SIG-M5 (cell line): ENCODE measurements at regions not wholly inside any gene's neighbourhood (a gene's known extent, or its start where the extent isn't known, plus 50 kb on each side); places are given as distances from the start of the nearest gene placed in this dataset.
"Not testable (repeated sequence)": the region's sequence is repeated elsewhere in the genome, so short reads cannot be mapped to it uniquely, and the experiment has no call there.

Source experiments
- DNase-seq: peaks from one replicate; lab custom pipeline; 2025; lab: John Stamatoyannopoulos, UW

GRCh38 chr13:53408306-53408705, 379.7 kb downstream of the OLFM4 start:
- no peak for DNase-seq

- DNase-seq: no peak
Measured at GRCh38 chr13:53408847-53409568, 380.4 kb downstream of the OLFM4 start.

DNA sequence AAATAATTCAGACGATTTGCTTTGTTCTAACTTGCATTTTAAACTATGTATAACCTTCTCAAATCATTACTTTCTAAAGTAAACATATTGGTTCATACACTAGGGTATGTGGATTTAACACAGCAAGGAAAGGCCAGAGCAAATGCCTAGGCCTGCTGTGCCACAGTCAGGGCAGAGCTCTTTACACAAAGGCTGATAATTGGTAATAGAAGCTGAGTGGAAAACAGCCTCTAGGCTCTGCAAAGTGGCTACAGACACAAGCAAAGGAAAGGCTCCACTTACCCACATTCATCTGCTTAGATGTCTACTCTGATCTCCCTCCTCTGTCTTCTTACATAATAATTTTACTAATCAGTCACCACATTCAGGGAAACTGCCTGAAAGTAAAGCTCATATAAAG, 382.9 kb downstream of the OLFM4 start:
- DNase-seq: no peak

DNA sequence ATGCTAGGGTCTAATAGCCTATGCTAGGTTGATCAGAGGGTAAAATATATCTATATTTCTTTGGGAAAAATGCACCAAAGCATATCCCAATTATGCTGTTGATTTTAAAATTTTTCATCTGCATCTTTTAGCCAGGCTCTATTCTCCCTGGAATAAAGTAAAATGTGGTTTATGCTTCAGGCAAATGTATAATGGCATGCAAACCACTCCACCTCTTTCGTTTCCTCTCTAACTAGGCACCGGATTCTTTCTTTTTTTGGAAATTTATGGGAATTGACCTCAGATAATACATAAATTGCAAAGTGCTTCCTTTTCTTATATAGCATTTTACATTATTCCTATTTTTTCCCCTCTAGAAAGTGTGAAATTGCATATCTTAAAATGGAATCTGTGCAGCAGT, 386.5 kb downstream of the OLFM4 start:
- no peak for DNase-seq

- no peak for DNase-seq
Measured at GRCh38 chr13:53417601-53418000, 389.0 kb downstream of the OLFM4 start.

- no peak for DNase-seq
Measured at GRCh38 chr13:53422415-53422814, 393.8 kb downstream of the OLFM4 start.

- no peak for DNase-seq
Measured at GRCh38 chr13:53436396-53436795, 407.8 kb downstream of the OLFM4 start.

DNA sequence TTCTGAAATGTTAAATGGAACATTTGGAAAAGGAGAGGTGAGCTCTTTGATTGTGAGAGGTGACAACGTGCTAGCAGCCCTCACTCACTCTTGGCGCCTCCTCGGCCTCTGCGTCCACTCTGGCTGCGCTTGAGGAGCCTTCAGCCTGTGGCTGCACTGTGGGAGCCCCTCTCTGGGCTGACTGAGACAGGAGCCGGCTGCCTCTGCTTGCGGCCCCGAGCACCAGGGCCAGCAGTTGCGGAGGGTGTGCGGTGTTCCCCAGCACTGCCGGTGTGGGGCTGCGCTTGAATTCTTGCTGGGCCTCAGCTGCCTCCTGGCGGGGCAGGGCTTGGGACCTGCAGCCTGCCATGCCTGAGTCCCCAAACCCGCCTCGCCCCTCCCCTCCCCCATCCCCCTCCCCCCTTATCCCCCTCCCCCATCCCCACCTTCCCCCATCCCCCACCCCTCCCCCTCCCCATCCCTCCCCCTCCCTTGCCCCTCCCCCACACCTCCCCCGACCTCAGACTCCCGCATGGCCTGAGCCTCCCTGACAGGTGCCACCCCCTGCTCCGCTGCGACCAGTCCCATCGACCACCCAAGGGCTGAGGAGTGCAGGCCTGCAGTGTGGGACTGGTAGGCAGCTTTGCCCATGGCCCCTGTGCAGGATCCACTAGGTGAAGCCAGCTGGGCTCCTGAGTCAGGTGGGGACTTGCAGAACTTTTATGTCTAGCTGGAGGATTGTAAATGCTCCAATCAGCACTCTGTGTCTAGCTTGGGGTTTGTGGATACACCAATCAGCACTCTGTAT, 411.0 kb downstream of the OLFM4 start:
- no peak for DNase-seq

GRCh38 chr13:53442979-53443378, 414.4 kb downstream of the OLFM4 start:
- no peak for DNase-seq

DNA sequence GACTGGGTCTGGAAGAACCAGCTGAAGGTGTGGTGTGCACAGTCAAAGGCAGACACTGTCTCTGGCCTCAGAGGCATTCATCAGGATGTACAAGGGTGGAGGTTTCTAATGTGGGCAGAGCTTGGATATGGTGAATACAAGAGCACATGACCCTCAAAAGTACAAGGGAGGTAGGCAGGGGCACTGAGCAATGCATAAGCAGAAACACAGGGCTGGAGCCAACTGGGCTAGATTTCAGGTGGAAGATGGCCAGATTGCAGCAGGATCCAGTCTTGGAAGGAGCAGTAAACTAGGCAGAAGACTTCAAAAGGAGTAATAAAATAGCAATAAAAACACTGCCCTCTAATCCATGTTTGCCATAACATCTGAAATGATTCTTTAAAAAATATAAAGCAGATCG, 417.1 kb downstream of the OLFM4 start:
- DNase-seq: no peak

DNA sequence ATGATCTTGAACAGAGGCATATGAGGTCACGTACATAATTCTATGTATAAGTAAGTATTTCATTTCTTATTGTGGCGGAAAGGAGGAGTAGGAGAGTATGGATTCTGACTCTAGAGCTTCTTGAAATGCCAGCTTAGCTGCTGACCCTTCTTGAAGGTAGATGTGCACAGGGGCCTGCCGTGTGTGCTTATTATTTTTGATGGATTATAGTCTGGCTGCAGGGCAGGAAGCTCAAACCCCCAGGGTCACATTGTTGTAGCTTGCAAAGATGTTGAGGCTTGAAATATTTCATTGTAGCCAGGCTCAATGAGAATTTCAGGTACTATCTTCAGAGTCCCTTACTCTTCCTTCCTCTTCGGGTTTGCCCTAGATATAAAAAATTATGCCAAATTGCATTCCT, 418.8 kb downstream of the OLFM4 start:
- DNase-seq: no peak

DNA sequence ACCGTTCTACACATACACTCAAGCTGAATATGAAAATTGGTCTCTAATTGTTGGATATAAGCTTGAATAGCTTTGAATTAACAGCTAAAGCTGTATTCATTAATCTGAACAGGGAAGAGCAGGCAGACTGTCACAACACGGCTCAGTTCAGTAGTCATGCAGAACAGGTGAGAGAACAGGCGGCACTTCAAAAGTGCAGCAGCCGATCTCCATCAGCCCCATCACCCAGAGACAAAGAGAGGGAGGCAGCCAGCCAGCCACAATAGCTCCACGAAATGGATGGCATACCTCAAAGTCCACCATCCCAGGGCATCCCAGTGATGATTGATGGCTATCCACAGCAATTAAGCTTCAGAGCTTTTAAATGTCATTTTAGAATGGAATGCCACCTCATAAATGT, 419.2 kb downstream of the OLFM4 start:
- no peak for DNase-seq

GRCh38 chr13:53452263-53452808, 423.7 kb downstream of the OLFM4 start:
- not testable (repeated sequence) for DNase-seq

GRCh38 chr13:53460796-53461195, 432.2 kb downstream of the OLFM4 start:
- DNase-seq: no peak

DNA sequence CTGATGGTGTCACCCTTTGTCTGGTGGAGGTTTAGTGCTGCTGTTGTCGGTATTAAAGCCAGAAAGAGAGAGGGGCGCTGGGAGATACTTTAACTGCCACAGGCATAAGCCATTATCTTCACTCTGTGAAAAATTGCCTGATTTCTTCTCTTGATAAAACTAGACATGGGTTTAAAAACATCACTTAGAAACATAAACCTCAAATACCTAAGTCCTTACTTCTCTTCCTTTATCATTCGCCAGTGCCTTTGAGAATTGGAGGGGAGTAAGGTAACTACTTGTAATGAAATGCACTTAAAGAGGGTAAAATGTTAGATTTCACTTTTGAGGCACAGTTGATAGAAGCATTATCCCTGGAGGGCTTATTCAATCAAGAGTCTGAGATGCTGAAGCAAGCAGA, 434.5 kb downstream of the OLFM4 start:
- no peak for DNase-seq

DNA sequence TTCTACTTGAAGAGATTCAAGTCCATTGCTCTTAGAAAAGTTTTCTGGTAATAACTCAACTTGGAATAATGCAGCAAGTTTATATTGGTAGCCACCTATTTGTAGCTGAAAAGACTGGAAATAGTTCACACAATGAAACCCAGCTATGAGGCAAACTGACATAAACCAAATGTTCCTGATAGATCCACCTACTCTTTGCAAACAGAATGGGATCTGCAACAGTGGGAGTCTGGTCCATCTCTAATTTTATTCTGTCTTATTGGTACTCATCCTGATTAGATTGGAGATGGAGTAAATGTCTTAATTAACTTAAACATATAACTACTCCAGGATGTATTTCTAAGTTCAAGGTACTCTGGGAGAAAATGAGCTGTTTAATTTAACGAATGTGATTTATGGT, 438.0 kb downstream of the OLFM4 start:
- no peak for DNase-seq

- DNase-seq: no peak
Measured at GRCh38 chr13:53473397-53473796, 444.8 kb downstream of the OLFM4 start.

GRCh38 chr13:53474878-53475277, 446.3 kb downstream of the OLFM4 start:
- no peak for DNase-seq

DNA sequence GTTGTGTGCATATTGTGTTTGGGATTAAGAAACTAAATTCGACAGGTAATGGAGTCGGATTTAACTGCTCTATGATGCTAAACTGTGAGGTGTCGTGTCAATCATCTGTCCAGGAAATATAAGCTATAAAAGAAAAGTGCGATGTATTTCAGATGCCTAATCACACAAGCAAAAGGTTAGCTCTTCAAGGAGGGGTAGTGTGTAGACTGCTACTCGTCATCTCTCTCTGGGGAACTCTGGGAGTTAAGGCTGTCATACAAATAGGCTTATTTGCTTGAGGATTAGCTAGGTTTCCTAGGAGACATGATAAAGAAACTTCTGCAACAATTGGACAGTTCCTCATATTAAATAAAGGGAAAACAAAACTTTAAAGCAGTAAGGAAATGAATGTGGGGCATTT, 462.1 kb downstream of the OLFM4 start:
- no peak for DNase-seq

- DNase-seq: no peak
Measured at GRCh38 chr13:53494406-53494805, 465.8 kb downstream of the OLFM4 start.

DNA sequence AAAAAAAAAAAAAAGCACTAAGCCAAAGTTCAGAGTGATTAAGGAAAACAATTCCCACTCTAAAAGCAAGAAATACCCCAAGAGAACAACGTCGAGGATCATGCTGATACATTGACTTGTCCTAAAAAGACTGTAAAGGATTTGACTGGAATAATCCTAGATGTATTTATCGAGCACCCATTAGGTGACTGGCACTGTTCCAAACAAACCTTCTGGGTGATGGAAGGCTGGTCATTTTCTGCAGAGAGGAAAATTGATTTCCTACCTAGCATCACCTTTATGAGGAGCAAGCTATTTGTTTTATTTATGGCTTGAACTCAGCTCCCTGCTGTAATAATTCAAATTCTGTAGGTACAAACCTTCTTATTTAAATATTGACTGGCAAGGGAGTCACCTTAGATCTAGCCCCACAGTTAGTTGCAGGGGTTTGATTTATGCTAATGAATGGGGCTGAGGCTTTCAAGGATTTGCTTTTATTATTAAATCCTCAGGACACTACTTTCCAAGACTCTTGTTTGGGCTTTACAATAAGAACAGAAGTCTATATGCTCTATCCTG, 471.0 kb downstream of the OLFM4 start:
- DNase-seq: no peak

DNA sequence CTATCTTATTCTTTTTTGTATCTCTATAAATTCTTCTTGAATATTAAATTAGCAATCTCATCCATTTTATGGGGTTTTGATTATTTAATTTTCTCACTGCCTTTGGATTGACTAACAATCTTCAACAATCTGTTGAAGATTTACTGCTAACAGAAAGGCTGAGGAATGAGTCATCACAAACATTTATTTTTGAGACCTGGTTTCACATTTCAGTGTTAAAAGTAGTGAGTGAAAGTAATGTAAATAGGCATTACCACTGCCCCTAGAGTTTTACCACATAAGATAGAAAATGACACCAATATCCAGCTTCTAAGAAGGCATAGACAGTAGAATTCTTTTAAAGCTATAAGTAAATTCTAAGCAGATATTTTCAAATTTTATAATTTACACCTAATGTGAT, 472.8 kb downstream of the OLFM4 start:
- DNase-seq: no peak

- no peak for DNase-seq
Measured at GRCh38 chr13:53507741-53508140, 479.1 kb downstream of the OLFM4 start.
